ENCODE measurements at regions not wholly inside any gene's neighbourhood (a gene's known extent, or its start where the extent isn't known, plus 50 kb on each side); places are given as distances from the start of the nearest gene placed in this dataset.

GRCh38 chr2:5959836-5960820 is 267.9 kb downstream of the SOX11 start:
- no peak for TF ChIP-seq CTCF (IDR thresholded peaks at IDR 0.05)
- Mint-ChIP-seq H3K4me3 (no peak overlapping the region), H3K4me1 (no peaks in the 10 kb centered on the region), H3K27ac (no peak overlapping the region), H3K9me3 (peaks cover 46% of the 10 kb centered on the region), H3K36me3 (ENCODE audit: low read depth) (no peaks in the 10 kb centered on the region), H3K27me3 (ENCODE audit: low read depth, poor library complexity) (no peaks in the 10 kb centered on the region)
- DNase-seq = no peak

- Mint-ChIP-seq H3K4me3 (no peak overlapping the region), H3K9me3 (peaks cover 32% of the 10 kb centered on the region), H3K27ac (no peak overlapping the region), H3K36me3 (ENCODE audit: low read depth) (no peaks in the 10 kb centered on the region), H3K4me1 (peaks cover 12% of the 10 kb centered on the region), H3K27me3 (ENCODE audit: low read depth, poor library complexity) (no peaks in the 10 kb centered on the region)
- no peak for TF ChIP-seq CTCF (IDR thresholded peaks at IDR 0.05)
- no peak for DNase-seq
These were observed 275.3 kb downstream of the SOX11 start for GRCh38 chr2:5967506-5967905.

GRCh38 chr2:5969303-5969702 is 277.1 kb downstream of the SOX11 start:
- H3K27me3 Mint-ChIP-seq (ENCODE audit: low read depth, poor library complexity) = peaks cover 3% of the 10 kb centered on the region
- H3K27ac Mint-ChIP-seq = no peak overlapping the region
- DNase-seq = no peak
- peaks cover 21% of the 10 kb centered on the region for H3K4me1 Mint-ChIP-seq
- no peaks in the 10 kb centered on the region for H3K36me3 Mint-ChIP-seq (ENCODE audit: low read depth)
- no peak for TF ChIP-seq CTCF (IDR thresholded peaks at IDR 0.05)
- peaks cover 17% of the 10 kb centered on the region for H3K9me3 Mint-ChIP-seq
- H3K4me3 Mint-ChIP-seq = no peak overlapping the region

- Mint-ChIP-seq H3K9me3 (peaks cover 11% of the 10 kb centered on the region), H3K4me3 (no peak overlapping the region), H3K27me3 (ENCODE audit: low read depth, poor library complexity) (peaks cover 3% of the 10 kb centered on the region), H3K4me1 (peaks cover 31% of the 10 kb centered on the region), H3K36me3 (ENCODE audit: low read depth) (no peaks in the 10 kb centered on the region), H3K27ac (no peak overlapping the region)
- DNase-seq = no peak
- TF ChIP-seq CTCF (IDR thresholded peaks at IDR 0.05) = no peak
These were observed 278.2 kb downstream of the SOX11 start for GRCh38 chr2:5970347-5970746.

- H3K9me3 Mint-ChIP-seq = no peaks in the 10 kb centered on the region
- H3K27ac Mint-ChIP-seq = peak overlapping the region; percentile 73
- peaks cover 12% of the 10 kb centered on the region for H3K27me3 Mint-ChIP-seq (ENCODE audit: low read depth, poor library complexity)
- no peak overlapping the region for H3K4me3 Mint-ChIP-seq
- TF ChIP-seq CTCF (IDR thresholded peaks at IDR 0.05) = no peak
- no peaks in the 10 kb centered on the region for H3K36me3 Mint-ChIP-seq (ENCODE audit: low read depth)
- peaks cover 55% of the 10 kb centered on the region for H3K4me1 Mint-ChIP-seq
- DNase-seq = no peak
These were observed 282.3 kb downstream of the SOX11 start for GRCh38 chr2:5974477-5974876.

- TF ChIP-seq CTCF (IDR thresholded peaks at IDR 0.05) = no peak
- peak overlapping the region; percentile 73 for H3K27ac Mint-ChIP-seq
- H3K4me3 Mint-ChIP-seq = no peak overlapping the region
- no peaks in the 10 kb centered on the region for H3K9me3 Mint-ChIP-seq
- H3K36me3 Mint-ChIP-seq (ENCODE audit: low read depth) = no peaks in the 10 kb centered on the region
- peaks cover 12% of the 10 kb centered on the region for H3K27me3 Mint-ChIP-seq (ENCODE audit: low read depth, poor library complexity)
- H3K4me1 Mint-ChIP-seq = peaks cover 64% of the 10 kb centered on the region
- no peak for DNase-seq
These were observed 283.2 kb downstream of the SOX11 start for GRCh38 chr2:5975401-5975800.
